ENCODE measurements at regions not wholly inside any gene's neighbourhood (a gene's known extent, or its start where the extent isn't known, plus 50 kb on each side); places are given as distances from the start of the nearest gene placed in this dataset.

- TF ChIP-seq, protein P1, sequence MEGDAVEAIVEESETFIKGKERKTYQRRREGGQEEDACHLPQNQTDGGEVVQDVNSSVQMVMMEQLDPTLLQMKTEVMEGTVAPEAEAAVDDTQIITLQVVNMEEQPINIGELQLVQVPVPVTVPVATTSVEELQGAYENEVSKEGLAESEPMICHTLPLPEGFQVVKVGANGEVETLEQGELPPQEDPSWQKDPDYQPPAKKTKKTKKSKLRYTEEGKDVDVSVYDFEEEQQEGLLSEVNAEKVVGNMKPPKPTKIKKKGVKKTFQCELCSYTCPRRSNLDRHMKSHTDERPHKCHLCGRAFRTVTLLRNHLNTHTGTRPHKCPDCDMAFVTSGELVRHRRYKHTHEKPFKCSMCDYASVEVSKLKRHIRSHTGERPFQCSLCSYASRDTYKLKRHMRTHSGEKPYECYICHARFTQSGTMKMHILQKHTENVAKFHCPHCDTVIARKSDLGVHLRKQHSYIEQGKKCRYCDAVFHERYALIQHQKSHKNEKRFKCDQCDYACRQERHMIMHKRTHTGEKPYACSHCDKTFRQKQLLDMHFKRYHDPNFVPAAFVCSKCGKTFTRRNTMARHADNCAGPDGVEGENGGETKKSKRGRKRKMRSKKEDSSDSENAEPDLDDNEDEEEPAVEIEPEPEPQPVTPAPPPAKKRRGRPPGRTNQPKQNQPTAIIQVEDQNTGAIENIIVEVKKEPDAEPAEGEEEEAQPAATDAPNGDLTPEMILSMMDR (conservative IDR thresholded peaks at IDR 0.05; ENCODE audit: low read depth in 2 of 2): no peak
- TF ChIP-seq EZH2 (IDR thresholded peaks at IDR 0.05; ENCODE audit: low read depth, unreplicated experiment) (no peak), REST (IDR thresholded peaks at IDR 0.05; ENCODE audit: unreplicated experiment) (no peak), POLR2AphosphoS5 (IDR thresholded peaks at IDR 0.05; ENCODE audit: low read depth) (no peak), EZH2phosphoT487 (IDR thresholded peaks at IDR 0.05; ENCODE audit: unreplicated experiment) (no peak)
These were observed 338.3 kb upstream of the KLF4 start for GRCh38 chr9:107827884-107828283.

All from GM23338 (cell line).